ENCODE measurements at regions not wholly inside any gene's neighbourhood (a gene's known extent, or its start where the extent isn't known, plus 50 kb on each side); places are given as distances from the start of the nearest gene placed in this dataset.

GRCh38 chr14:53824061-53824460 lies 132.6 kb downstream of the BMP4 start:
- Histone ChIP-seq H3K4me3 (no peak overlapping the region), H3K27ac (no peak overlapping the region)

- no peak overlapping the region for H3K4me3 ChIP-seq
- no peak overlapping the region for H3K27ac ChIP-seq
Measured at GRCh38 chr14:53814392-53814791, 142.2 kb downstream of the BMP4 start.

- H3K4me3 ChIP-seq = no peak overlapping the region
- no peak overlapping the region for H3K27ac ChIP-seq
Measured at GRCh38 chr14:53810221-53810620, 146.4 kb downstream of the BMP4 start.

- Histone ChIP-seq H3K27ac (no peak overlapping the region), H3K4me3 (no peak overlapping the region)
Measured at GRCh38 chr14:53808042-53808441, 148.6 kb downstream of the BMP4 start.

- H3K4me3 ChIP-seq = no peak overlapping the region
Measured at GRCh38 chr14:53807542-53807941, 149.1 kb downstream of the BMP4 start.

GRCh38 chr14:53807108-53807507 lies 149.5 kb downstream of the BMP4 start:
- H3K4me3 ChIP-seq = no peak overlapping the region
- H3K27ac ChIP-seq = no peak overlapping the region

More at GRCh38 chr14:53807542-53807941, 149.1 kb downstream of the BMP4 start:
- no peak overlapping the region for H3K27ac ChIP-seq

- Histone ChIP-seq H3K27ac (no peak overlapping the region), H3K4me3 (no peak overlapping the region)
Measured at GRCh38 chr14:53796734-53797133, 159.9 kb downstream of the BMP4 start.

- H3K4me3 ChIP-seq = no peak overlapping the region
- no peak overlapping the region for H3K27ac ChIP-seq
Measured at GRCh38 chr14:53793790-53794505, 162.7 kb downstream of the BMP4 start.

- no peak overlapping the region for H3K4me3 ChIP-seq
- no peak overlapping the region for H3K27ac ChIP-seq
Measured at GRCh38 chr14:53792909-53793308, 163.7 kb downstream of the BMP4 start.

GRCh38 chr14:53790731-53791500 lies 165.7 kb downstream of the BMP4 start:
- no peak overlapping the region for H3K4me3 ChIP-seq
- H3K27ac ChIP-seq = no peak overlapping the region

- Histone ChIP-seq H3K27ac (no peak overlapping the region), H3K4me3 (no peak overlapping the region)
Measured at GRCh38 chr14:53788566-53788965, 168.1 kb downstream of the BMP4 start.

GRCh38 chr14:53786045-53786444 lies 170.6 kb downstream of the BMP4 start:
- H3K4me3 ChIP-seq = no peak overlapping the region
- H3K27ac ChIP-seq = no peak overlapping the region

GRCh38 chr14:53784688-53785087 lies 171.9 kb downstream of the BMP4 start:
- Histone ChIP-seq H3K27ac (no peak overlapping the region), H3K4me3 (no peak overlapping the region)

GRCh38 chr14:53783256-53783655 lies 173.4 kb downstream of the BMP4 start:
- no peak overlapping the region for H3K4me3 ChIP-seq
- H3K27ac ChIP-seq = no peak overlapping the region

GRCh38 chr14:53780051-53780555 lies 176.5 kb downstream of the BMP4 start:
- Histone ChIP-seq H3K4me3 (no peak overlapping the region), H3K27ac (no peak overlapping the region)

GRCh38 chr14:53779301-53779700 lies 177.3 kb downstream of the BMP4 start:
- Histone ChIP-seq H3K27ac (no peak overlapping the region), H3K4me3 (no peak overlapping the region)

- H3K27ac ChIP-seq = no peak overlapping the region
- no peak overlapping the region for H3K4me3 ChIP-seq
Measured at GRCh38 chr14:53778263-53778662, 178.4 kb downstream of the BMP4 start.

GRCh38 chr14:53772936-53773335 lies 183.7 kb downstream of the BMP4 start:
- no peak overlapping the region for H3K4me3 ChIP-seq
- no peak overlapping the region for H3K27ac ChIP-seq

- Histone ChIP-seq H3K27ac (no peak overlapping the region), H3K4me3 (no peak overlapping the region)
Measured at GRCh38 chr14:53767566-53767965, 189.1 kb downstream of the BMP4 start.

- H3K27ac ChIP-seq = no peak overlapping the region
- H3K4me3 ChIP-seq = no peak overlapping the region
Measured at GRCh38 chr14:53766601-53767000, 190.0 kb downstream of the BMP4 start.

GRCh38 chr14:53766106-53766505 lies 190.5 kb downstream of the BMP4 start:
- H3K4me3 ChIP-seq = no peak overlapping the region
- H3K27ac ChIP-seq = no peak overlapping the region

Measured in skin epidermis (tissue), 12 donors.